ENCODE measurements at regions not wholly inside any gene's neighbourhood (a gene's known extent, or its start where the extent isn't known, plus 50 kb on each side); places are given as distances from the start of the nearest gene placed in this dataset.

DNA sequence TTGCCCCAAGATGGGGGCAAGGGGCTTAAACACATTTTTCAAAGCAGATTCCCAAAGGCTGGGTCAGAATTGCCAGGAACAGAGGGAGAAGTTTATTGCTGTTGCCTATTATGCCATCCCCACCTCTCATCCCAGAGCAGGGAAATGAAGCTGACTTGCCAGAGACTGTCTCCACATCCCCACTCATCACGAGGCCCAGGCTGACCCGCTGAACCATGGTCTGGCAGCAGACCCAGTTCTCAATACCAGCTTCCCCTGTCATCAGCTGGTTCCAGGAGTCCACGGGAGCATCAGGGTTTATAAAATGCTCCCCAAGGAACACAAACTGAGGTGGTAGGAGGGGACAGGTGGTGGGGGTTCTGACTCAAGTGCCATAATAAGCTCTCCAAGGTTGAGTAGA, 605.9 kb downstream of the NPHP4 start:
- no peak for DNase-seq
- Mint-ChIP-seq H3K4me3 (no peak overlapping the region), H3K36me3 (ENCODE audit: low read depth) (no peaks in the 10 kb centered on the region), H3K27ac (no peak overlapping the region), H3K4me1 (ENCODE audit: low read depth) (peaks cover 3% of the 10 kb centered on the region), H3K27me3 (no peaks in the 10 kb centered on the region), H3K9me3 (no peaks in the 10 kb centered on the region)

DNA sequence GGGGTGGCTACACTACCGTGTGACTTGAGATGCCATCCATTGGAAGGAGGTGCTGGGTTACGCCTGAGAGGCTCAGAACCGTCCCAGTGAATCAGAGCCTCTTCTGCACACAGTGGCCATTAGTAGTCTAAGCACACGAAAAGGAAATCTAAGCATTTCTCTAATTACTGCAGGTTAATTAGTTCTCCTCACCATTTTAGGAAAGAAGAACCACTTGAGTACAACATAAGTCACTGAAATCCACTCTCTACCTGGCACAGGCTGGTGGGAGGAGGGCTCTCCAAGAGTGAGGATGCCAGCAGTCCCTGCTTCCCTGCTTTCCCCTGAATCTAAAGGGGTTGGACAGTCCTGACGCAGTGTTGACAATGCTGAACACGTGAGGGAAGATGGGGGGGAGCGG, 606.3 kb downstream of the NPHP4 start:
- H3K9me3 Mint-ChIP-seq: no peaks in the 10 kb centered on the region
- DNase-seq: no peak
- no peak overlapping the region for H3K27ac Mint-ChIP-seq
- no peaks in the 10 kb centered on the region for H3K36me3 Mint-ChIP-seq (ENCODE audit: low read depth)
- no peaks in the 10 kb centered on the region for H3K27me3 Mint-ChIP-seq
- no peak overlapping the region for H3K4me3 Mint-ChIP-seq
- H3K4me1 Mint-ChIP-seq (ENCODE audit: low read depth): peaks cover 3% of the 10 kb centered on the region

- Mint-ChIP-seq H3K9me3 (no peaks in the 10 kb centered on the region), H3K27ac (no peak overlapping the region), H3K4me3 (no peak overlapping the region), H3K27me3 (no peaks in the 10 kb centered on the region), H3K4me1 (ENCODE audit: low read depth) (peaks cover 3% of the 10 kb centered on the region), H3K36me3 (ENCODE audit: low read depth) (no peaks in the 10 kb centered on the region)
- DNase-seq: no peak
These were observed 607.0 kb downstream of the NPHP4 start for GRCh38 chr1:5385096-5385799.

- DNase-seq: no peak
- H3K27ac Mint-ChIP-seq: no peak overlapping the region
- H3K4me1 Mint-ChIP-seq (ENCODE audit: low read depth): peaks cover 3% of the 10 kb centered on the region
- H3K9me3 Mint-ChIP-seq: no peaks in the 10 kb centered on the region
- H3K36me3 Mint-ChIP-seq (ENCODE audit: low read depth): no peaks in the 10 kb centered on the region
- H3K4me3 Mint-ChIP-seq: no peak overlapping the region
- H3K27me3 Mint-ChIP-seq: no peaks in the 10 kb centered on the region
These were observed 610.7 kb downstream of the NPHP4 start for GRCh38 chr1:5381491-5381890.

GRCh38 chr1:5379176-5379759, 613.0 kb downstream of the NPHP4 start:
- H3K27ac Mint-ChIP-seq: no peak overlapping the region
- H3K27me3 Mint-ChIP-seq: no peaks in the 10 kb centered on the region
- no peak for DNase-seq
- H3K4me1 Mint-ChIP-seq (ENCODE audit: low read depth): no peaks in the 10 kb centered on the region
- no peaks in the 10 kb centered on the region for H3K36me3 Mint-ChIP-seq (ENCODE audit: low read depth)
- H3K4me3 Mint-ChIP-seq: no peak overlapping the region
- no peaks in the 10 kb centered on the region for H3K9me3 Mint-ChIP-seq

- no peak overlapping the region for H3K27ac Mint-ChIP-seq
- peaks cover 7% of the 10 kb centered on the region for H3K9me3 Mint-ChIP-seq
- H3K27me3 Mint-ChIP-seq: no peaks in the 10 kb centered on the region
- no peaks in the 10 kb centered on the region for H3K36me3 Mint-ChIP-seq (ENCODE audit: low read depth)
- no peak for DNase-seq
- no peaks in the 10 kb centered on the region for H3K4me1 Mint-ChIP-seq (ENCODE audit: low read depth)
- H3K4me3 Mint-ChIP-seq: no peak overlapping the region
These were observed 615.5 kb downstream of the NPHP4 start for GRCh38 chr1:5376538-5377247.

GRCh38 chr1:5375481-5375880, 616.7 kb downstream of the NPHP4 start:
- H3K27ac Mint-ChIP-seq: no peak overlapping the region
- no peaks in the 10 kb centered on the region for H3K27me3 Mint-ChIP-seq

GRCh38 chr1:5374192-5374591, 618.0 kb downstream of the NPHP4 start:
- no peak for DNase-seq
- H3K36me3 Mint-ChIP-seq (ENCODE audit: low read depth): no peaks in the 10 kb centered on the region
- no peak overlapping the region for H3K27ac Mint-ChIP-seq
- peaks cover 17% of the 10 kb centered on the region for H3K4me1 Mint-ChIP-seq (ENCODE audit: low read depth)
- no peaks in the 10 kb centered on the region for H3K27me3 Mint-ChIP-seq
- H3K9me3 Mint-ChIP-seq: peaks cover 7% of the 10 kb centered on the region
- no peak overlapping the region for H3K4me3 Mint-ChIP-seq

More at GRCh38 chr1:5375481-5375880, 616.7 kb downstream of the NPHP4 start:
- Mint-ChIP-seq H3K4me1 (ENCODE audit: low read depth) (peaks cover 9% of the 10 kb centered on the region), H3K4me3 (no peak overlapping the region), H3K36me3 (ENCODE audit: low read depth) (no peaks in the 10 kb centered on the region), H3K9me3 (peaks cover 7% of the 10 kb centered on the region)
- no peak for DNase-seq

- Mint-ChIP-seq H3K4me3 (no peak overlapping the region), H3K4me1 (ENCODE audit: low read depth) (peaks cover 18% of the 10 kb centered on the region), H3K9me3 (peaks cover 7% of the 10 kb centered on the region), H3K36me3 (ENCODE audit: low read depth) (no peaks in the 10 kb centered on the region), H3K27me3 (no peaks in the 10 kb centered on the region), H3K27ac (no peak overlapping the region)
- DNase-seq: no peak
These were observed 618.9 kb downstream of the NPHP4 start for GRCh38 chr1:5373281-5373680.

DNA sequence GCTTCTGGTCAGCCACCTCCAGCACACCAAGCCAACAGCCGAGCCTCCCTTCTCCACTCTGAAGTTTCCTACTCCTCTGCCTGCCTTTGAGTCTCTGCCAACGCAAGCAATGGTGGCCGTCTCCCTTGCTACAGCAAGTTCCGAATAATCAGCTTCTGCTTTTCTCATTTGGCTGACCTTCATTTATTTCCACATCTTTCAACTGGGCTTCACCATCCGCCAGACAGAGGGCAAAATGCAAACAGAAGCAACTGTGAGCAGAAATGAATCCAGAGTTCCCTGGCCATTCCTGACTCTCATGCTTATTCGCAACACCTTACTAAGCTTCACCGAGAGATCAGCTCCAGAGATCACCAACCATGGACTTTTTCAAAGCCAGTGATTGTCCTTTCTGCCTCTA, 621.0 kb downstream of the NPHP4 start:
- H3K27ac Mint-ChIP-seq: no peak overlapping the region
- peaks cover 18% of the 10 kb centered on the region for H3K4me1 Mint-ChIP-seq (ENCODE audit: low read depth)
- H3K9me3 Mint-ChIP-seq: peaks cover 7% of the 10 kb centered on the region
- H3K36me3 Mint-ChIP-seq (ENCODE audit: low read depth): no peaks in the 10 kb centered on the region
- H3K4me3 Mint-ChIP-seq: no peak overlapping the region
- DNase-seq: no peak
- H3K27me3 Mint-ChIP-seq: no peaks in the 10 kb centered on the region

DNA sequence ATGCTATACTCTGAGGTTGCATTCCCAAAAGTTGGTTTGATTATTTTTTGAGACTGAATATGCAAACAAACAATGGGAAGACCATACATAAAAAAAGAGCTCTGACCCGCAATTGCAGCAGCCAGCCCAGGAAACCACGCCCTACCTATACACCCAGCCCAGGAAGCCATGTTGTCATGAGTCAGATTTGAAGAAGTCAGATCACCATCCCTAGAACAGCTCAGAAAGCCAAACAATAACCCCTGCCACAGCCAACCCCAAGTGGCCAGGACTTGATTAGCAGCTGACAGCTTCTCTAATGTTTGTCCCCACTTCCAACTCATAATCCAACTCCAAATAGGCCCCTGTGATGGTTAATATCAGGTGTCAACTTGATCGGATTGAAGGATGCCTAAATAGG, 621.9 kb downstream of the NPHP4 start:
- peaks cover 7% of the 10 kb centered on the region for H3K9me3 Mint-ChIP-seq
- H3K4me3 Mint-ChIP-seq: no peak overlapping the region
- H3K27me3 Mint-ChIP-seq: no peaks in the 10 kb centered on the region
- peaks cover 18% of the 10 kb centered on the region for H3K4me1 Mint-ChIP-seq (ENCODE audit: low read depth)
- no peak overlapping the region for H3K27ac Mint-ChIP-seq
- no peak for DNase-seq
- no peaks in the 10 kb centered on the region for H3K36me3 Mint-ChIP-seq (ENCODE audit: low read depth)

DNA sequence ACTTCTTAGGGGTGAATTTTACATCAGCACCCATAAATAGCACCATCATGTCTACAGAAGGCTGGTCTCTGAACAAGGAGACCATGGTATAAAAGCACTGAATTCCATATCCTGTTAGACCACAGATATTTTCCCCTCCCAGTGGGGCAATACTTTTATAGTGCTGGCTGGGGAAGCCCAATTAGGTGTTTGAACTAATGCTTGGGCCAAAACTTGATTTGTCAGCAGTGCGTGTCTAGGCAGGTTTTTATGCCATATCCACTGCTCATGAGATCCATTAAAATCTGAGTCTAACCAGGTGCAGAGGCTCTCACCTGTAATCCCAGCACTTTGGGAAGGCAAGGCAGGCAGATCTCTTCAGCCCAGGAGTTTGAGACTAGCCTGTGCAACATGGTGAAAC, 623.0 kb downstream of the NPHP4 start:
- H3K27me3 Mint-ChIP-seq: peaks cover 4% of the 10 kb centered on the region
- H3K9me3 Mint-ChIP-seq: peaks cover 7% of the 10 kb centered on the region
- H3K36me3 Mint-ChIP-seq (ENCODE audit: low read depth): no peaks in the 10 kb centered on the region
- H3K4me3 Mint-ChIP-seq: no peak overlapping the region
- no peak for DNase-seq
- H3K4me1 Mint-ChIP-seq (ENCODE audit: low read depth): peaks cover 19% of the 10 kb centered on the region
- H3K27ac Mint-ChIP-seq: no peak overlapping the region

DNA sequence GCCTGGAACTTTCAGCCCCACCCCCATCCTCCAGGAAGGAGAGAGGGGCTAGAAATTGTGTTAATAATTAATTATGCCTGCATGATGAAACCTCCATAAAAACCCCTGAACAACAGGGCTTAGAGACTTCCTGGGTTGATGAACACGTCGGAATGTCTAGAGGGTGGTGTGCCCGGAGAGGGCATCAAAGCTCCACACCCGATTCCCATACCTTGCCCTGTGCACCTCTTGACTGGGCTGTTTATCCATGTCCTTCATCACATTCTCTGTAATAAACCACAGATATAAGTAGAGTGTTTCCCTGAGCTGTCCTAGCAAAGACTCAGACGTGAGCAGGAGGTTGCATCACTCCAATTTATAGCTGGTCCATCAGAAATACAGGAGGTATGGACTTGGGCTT, 624.0 kb downstream of the NPHP4 start:
- Mint-ChIP-seq H3K27me3 (peaks cover 6% of the 10 kb centered on the region), H3K4me3 (no peak overlapping the region), H3K4me1 (ENCODE audit: low read depth) (peaks cover 19% of the 10 kb centered on the region), H3K9me3 (no peaks in the 10 kb centered on the region), H3K27ac (no peak overlapping the region), H3K36me3 (ENCODE audit: low read depth) (no peaks in the 10 kb centered on the region)
- no peak for DNase-seq

DNA sequence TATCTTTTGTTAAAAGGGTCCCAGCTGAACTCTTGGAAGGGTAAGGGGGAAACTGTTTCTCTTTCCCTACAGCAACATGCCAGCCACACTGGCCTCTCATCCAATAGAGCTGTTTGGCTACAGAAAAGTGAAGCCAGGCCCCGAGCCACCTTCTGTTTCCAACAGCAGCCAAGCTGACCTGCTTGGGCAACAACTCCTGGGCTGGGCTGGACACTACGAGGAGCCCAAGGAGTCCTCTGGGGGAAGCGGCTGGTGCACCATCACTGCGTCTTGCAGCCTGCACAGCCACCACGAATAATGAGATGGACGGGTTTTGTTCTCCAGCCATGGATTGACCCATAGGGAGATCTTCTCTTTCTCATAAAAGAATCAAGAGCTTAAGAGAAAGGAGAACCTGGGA, 624.9 kb downstream of the NPHP4 start:
- H3K4me1 Mint-ChIP-seq (ENCODE audit: low read depth): peaks cover 19% of the 10 kb centered on the region
- H3K27me3 Mint-ChIP-seq: peaks cover 6% of the 10 kb centered on the region
- H3K9me3 Mint-ChIP-seq: no peaks in the 10 kb centered on the region
- no peak overlapping the region for H3K4me3 Mint-ChIP-seq
- no peaks in the 10 kb centered on the region for H3K36me3 Mint-ChIP-seq (ENCODE audit: low read depth)
- H3K27ac Mint-ChIP-seq: no peak overlapping the region
- DNase-seq: no peak

DNA sequence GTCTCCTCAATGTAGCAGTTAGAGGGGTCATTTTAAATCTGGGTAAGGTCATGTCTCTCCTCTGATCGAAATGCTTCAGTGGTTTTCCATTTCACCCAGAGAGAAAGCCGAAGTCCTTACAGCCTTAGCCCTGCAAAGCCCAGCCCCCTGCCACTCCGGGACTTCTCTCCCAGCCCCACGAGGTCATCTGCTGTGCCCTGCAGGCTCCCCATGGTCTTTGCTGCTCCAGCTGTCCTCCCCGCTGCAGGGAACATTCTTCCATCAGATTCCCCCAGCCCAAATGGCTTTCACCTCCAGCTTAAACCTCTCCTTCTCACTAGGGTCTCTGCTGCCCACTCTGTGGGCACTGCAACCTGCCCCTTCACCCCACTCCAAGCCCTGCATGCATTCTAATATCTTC, 626.5 kb downstream of the NPHP4 start:
- peaks cover 13% of the 10 kb centered on the region for H3K4me1 Mint-ChIP-seq (ENCODE audit: low read depth)
- no peak overlapping the region for H3K27ac Mint-ChIP-seq
- no peaks in the 10 kb centered on the region for H3K9me3 Mint-ChIP-seq
- H3K4me3 Mint-ChIP-seq: no peak overlapping the region
- H3K36me3 Mint-ChIP-seq (ENCODE audit: low read depth): no peaks in the 10 kb centered on the region
- peaks cover 6% of the 10 kb centered on the region for H3K27me3 Mint-ChIP-seq
- DNase-seq: no peak

All from activated T-cell treated with anti-CD3 and anti-CD28 coated beads, Interleukin-2, amount 50 U/mL, for 24 hours (primary cell).